Stimulated activated CD4-positive, alpha-beta T cell treated with anti-CD3 and anti-CD28 coated beads, TNF-alpha, amount 100 ng/mL, for 4 hours (primary cell): ENCODE measurements at regions not wholly inside any gene's neighbourhood (a gene's known extent, or its start where the extent isn't known, plus 50 kb on each side); places are given as distances from the start of the nearest gene placed in this dataset.

Experiments used
- DNase-seq, 3 experiments: peaks; one replicate each; pipeline ENCODE4 v3.0.0-alpha.2; 2020; ENCODE audit warnings: low read depth in 3 of 3

- no peak for DNase-seq
Measured at GRCh38 chr10:78955206-78955605, 113.6 kb upstream of the ZMIZ1 start.

GRCh38 chr10:78956391-78956790 lies 112.4 kb upstream of the ZMIZ1 start:
- DNase-seq, result no peak

- no peak for DNase-seq
Measured at GRCh38 chr10:78957471-78958039, 111.2 kb upstream of the ZMIZ1 start.

- DNase-seq, result no peak
Measured at GRCh38 chr10:78959217-78959923, 109.4 kb upstream of the ZMIZ1 start.

GRCh38 chr10:78959924-78960285 lies 108.9 kb upstream of the ZMIZ1 start:
- DNase-seq, result no peak

DNA sequence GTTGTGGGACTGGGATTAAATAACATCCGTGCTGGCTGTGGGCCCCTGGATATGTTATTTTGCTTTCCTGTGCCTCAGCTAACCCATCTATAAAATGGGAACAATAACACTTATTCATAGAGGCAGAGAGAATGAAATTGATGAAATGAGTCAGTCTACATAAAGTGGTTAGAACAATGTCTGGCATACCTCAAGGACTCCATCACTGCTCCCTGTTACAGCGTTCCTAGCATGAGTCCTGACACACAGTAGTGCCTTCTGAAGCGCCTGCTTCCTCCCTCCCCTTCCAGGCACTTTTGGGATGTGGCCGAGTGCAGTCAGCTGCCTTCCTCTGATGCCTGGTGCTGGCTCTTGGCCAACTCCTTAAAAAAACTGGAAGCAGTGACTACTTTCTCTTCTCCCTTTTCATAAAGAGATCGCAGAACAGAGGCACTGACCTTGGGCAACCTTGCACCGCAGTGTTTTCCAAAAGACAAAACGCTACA lies 108.4 kb upstream of the ZMIZ1 start:
- DNase-seq, result no peak

- DNase-seq, result no peak
Measured at GRCh38 chr10:78961760-78962159, 107.0 kb upstream of the ZMIZ1 start.

DNA sequence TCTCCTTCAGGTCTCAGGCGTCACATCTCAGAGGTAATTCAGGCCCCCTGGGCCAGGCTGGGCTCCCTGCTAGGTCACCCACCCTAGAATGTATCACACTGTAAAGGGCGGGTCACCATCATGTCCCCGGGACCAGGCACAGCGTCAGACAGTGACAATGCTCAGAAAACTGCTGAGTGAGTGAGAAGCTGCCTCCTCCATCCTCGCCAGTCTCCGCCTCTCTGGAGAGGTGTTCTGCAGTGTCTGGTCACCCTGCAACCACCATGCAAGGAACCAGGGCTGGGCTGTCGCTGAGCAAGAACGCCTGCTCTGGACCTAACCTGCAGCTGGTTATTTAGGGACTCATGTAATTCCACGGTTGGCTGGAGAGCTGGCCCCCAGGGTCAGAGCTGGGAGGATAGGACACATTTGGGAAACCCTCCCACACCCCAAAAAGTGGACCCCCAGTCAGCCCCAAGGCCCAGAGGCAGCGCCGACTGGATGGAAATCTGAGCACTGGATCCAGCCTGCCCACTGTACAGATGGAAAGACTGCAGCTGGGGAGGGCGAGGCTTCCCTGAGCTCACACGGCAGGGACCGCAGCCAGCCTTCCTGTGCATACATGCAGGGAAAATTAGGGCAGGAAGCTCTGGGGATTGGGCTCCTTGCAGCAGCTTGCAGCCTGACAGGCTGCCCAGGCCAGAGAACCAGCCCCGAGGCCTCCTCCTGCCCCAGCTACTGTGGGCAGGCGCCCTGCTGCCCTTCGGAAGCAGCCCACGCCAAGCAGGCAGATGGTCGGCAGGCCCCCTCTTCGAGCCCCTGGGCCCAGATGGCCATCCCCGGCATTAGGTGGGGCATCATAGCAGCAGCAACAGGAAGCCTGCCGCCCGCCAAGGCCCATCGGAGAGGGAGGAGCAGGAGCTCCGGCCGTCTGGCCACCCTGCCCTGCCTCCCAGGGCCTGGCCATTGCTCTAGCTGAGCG lies 105.4 kb upstream of the ZMIZ1 start:
- no peak for DNase-seq

- DNase-seq, result no peak
Measured at GRCh38 chr10:78964274-78964951, 104.4 kb upstream of the ZMIZ1 start.

DNA sequence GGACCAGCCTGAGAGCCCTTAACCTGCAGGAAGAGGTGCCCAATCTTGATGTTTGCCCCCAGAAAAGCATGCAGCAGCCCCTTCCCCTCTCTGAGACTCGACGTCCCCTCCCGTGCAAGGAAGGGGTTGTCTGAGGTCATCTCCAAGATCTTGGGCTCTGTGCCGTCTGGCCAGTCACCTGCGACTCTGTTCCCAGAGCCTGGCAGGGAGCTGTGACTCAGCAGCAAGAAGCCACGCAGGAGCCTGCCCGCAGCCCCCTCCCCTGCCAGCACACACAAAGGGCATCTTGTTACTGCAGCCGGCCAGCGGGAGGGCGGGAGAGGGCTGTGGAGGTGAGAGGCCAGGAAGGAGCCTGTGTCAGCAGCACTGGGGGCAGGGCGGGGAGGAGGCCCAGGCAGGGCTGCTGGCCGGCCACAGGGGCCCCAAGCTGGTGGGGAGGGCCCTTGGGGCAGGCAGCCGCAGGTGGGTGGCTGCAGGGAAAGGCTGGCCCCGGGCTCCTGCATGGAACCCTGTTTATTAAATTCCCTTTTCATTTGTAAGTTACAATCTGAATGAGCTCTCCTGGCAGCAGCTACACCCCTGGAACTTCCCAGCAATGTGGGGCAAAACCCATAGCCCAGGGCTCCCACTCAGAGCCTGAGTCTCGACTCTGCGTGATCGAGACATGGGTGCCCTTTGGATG lies 103.7 kb upstream of the ZMIZ1 start:
- no peak for DNase-seq

GRCh38 chr10:78966182-78966787 lies 102.5 kb upstream of the ZMIZ1 start:
- no peak for DNase-seq

DNA sequence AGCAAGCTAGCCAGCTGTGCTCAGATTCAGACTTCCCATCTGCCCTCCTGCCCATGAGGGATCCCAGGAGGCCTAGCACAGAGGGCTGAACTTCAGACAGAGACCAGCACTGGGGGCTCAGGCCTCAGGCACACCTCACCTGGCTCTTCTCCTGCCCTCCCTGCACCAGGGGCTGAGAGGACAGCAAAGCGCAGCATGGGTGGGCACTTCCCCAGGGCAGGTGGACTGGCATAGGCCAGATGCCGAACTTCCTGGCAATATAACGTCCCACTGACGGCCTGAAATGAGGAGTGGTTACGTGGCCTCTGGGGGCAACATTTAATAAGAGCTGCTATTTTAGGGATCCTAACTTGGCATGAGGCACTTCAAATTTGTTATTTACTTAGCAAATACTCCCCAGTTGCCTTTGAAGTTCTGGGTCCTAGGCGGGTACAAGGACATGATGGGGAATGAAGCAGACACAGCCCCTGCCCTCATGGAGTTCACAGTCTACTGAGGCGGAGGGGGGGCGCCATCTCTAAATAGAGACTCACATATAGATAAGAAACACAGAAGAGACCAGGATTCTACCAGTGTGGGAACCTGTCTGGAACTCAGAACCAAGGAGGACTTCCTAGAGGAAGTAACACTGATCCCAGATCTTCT lies 101.8 kb upstream of the ZMIZ1 start:
- DNase-seq, result no peak

DNA sequence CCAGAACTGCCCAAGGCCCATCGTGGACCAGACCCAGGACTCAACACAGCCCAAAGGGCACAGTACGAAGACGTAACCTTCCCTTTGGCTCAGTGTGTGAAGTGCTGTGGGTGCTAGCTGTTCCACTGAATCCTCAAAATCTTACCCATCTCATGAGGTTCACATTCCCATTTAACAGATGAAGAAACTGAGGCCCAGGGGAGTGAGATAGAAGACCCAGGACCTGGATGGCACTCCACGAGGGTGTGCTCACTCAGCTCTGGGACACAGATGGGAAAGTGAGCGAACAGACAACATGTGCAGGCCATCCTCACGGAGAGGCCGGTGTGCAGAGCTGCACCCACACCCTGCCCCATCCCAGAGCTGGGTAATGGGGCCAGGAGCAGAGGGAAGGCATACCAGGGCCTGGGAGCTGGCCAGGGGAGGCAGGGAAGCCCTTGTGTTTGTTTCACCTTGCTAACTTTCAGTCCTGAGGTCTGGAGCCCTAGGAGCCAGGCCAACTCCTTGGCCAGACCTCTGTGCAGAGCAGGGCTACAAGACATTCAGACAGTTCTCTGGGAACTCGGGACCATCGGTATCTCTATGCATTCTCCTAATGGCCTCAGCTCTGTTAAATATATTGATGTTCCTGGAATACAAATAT lies 100.3 kb upstream of the ZMIZ1 start:
- no peak for DNase-seq

DNA sequence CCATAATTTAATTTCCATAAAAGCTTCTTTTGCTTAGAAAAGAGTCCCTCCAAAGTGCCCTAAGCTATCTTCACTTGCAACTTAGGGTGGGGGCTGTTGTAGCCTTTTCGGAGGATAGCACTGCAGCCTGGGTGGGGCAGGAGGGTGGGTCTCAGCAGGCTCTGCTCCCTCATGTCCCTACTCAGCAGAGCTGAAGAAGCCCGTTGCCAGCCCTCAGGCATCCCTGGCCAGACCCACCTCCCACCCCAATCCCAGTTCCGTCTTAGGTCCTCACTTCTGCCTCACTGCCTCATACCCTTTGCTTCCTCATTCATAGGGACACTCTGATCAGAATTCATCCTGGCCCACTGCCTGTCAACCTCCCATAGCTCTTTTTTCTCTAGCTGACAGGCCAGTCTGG lies 99.8 kb upstream of the ZMIZ1 start:
- DNase-seq, result no peak

DNA sequence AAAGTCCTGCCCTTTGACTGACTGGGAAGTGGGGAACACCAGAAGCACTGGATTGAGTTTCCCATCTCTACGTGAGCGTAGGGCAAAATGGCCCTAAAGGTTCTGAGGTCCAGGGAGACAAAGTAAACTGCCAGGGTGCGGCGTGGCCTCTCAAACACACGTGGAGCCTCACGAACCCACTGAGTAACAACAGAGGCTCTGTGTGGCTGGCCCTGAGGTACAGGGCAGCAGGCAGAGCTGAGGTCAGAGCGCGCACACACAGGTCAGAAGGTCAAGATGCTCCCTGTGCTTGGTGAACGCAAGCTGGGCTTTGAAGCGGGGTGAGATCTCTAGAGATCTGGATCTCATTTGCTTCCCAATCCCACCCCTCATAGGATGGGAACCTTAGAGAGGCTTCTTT lies 99.0 kb upstream of the ZMIZ1 start:
- no peak for DNase-seq

DNA sequence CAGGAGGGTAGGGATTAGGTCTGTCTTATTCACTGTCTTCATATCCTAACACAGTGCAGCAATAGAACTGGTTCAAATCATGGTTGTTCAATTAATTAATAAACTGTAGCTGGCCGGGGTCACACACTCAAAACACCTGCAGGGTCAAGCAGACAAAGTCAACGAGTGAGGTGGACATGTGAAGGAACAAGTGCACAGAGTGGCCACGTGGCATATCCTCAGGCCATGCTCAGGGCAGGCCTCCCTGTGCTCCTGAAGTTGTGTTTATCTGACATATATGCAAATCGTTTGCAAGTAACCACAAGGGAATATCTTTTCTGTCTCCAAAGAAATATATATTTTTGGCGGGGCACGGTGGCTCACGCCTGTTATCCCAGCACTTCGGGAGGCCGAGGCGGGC lies 98.5 kb upstream of the ZMIZ1 start:
- DNase-seq, result no peak

DNA sequence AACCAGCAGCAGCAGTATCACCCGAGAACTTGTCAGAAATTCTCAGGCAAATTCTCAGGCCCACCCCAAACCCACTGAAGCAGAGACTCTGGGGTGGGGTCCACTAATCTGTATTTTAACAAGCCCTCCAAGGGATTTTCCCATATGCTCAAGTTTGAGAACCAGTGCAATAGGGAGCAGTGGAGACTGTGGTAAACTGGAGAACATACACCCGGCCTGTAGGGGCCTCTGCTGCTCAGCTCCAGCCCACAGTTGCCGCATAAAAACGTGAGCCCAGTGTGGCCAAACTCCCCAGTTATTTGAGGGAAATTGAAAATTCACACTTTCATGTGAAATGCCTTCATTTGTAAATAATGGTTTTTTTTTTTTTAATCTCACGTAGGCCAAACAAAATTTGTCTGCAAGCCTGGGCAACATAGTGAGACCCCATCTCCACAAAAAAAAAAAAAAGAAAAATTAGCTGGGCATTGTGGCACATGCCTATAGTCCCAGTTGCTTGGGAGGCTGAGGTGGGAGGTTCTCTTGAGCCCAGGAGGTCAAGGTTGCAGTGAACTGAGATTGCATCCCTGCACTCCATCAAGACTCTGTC lies 97.6 kb upstream of the ZMIZ1 start:
- no peak for DNase-seq

DNA sequence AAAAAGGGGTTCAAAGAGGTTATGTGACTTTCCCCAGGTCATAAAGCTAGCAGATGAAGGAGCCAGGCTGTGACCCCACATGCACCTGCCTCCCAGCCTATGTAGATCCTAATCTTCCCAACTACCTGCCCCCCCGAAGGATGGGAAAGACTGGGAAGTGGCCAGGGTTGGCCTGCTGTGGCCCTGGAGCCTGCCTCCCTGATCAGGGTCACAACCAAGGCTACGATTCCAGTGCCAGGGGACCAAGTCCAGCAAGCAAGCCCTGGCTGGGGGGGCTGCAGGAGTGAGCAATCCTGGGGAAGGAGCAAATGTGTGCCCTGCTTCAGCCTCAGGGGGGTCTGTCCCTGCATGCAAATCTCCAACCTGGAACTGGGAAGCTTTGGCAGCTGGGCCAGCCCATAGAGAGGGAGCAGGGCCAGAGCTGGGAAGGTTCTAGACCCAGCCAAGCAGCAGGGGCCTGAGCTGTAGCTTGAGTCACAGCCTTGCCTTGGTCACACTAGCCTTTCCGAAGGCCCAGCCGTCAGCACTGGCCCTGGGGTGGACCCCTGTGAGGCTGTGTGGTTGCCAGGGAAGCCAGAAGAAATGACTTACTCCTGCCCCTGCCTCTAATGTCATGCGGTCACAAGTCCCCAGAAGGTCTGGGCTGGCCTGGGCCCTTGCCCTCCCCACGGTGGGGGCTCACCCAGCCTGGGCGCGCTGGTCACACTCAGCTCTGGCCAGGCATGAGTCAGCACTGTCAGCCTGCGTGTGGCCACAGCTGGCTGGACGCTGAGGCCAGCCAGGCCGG lies 96.4 kb upstream of the ZMIZ1 start:
- no peak for DNase-seq
